ENCODE measurements at regions not wholly inside any gene's neighbourhood (a gene's known extent, or its start where the extent isn't known, plus 50 kb on each side); places are given as distances from the start of the nearest gene placed in this dataset.

DNA sequence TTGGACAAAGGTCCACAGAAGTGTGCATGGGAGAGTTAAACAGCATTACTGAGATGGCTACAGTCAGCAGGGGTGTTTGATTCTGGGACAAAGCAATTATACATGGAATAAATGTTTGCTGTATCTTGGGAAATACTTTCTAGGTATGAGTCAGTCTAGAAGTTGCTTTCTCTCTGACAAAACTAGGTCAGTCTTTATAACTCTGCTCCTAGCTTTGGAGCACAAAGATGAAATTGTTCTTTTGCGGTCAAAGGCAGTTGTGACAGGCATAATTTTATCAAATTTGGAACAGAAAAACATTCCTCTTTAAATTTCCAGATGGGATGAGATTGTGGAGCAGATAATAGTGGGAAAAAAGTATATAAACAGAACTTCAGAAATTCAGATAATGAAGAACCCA is 1045.4 kb upstream of the MIR17HG start:
- TF ChIP-seq POLR2A (IDR thresholded peaks at IDR 0.05) (no peak), POLR2AphosphoS5 (IDR thresholded peaks at IDR 0.05) (no peak), EP300 (IDR thresholded peaks at IDR 0.05) (no peak)
- TF ChIP-seq, protein P1, sequence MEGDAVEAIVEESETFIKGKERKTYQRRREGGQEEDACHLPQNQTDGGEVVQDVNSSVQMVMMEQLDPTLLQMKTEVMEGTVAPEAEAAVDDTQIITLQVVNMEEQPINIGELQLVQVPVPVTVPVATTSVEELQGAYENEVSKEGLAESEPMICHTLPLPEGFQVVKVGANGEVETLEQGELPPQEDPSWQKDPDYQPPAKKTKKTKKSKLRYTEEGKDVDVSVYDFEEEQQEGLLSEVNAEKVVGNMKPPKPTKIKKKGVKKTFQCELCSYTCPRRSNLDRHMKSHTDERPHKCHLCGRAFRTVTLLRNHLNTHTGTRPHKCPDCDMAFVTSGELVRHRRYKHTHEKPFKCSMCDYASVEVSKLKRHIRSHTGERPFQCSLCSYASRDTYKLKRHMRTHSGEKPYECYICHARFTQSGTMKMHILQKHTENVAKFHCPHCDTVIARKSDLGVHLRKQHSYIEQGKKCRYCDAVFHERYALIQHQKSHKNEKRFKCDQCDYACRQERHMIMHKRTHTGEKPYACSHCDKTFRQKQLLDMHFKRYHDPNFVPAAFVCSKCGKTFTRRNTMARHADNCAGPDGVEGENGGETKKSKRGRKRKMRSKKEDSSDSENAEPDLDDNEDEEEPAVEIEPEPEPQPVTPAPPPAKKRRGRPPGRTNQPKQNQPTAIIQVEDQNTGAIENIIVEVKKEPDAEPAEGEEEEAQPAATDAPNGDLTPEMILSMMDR (IDR thresholded peaks at IDR 0.05), result no peak

Measured in gastroesophageal sphincter (tissue), 3 donors.